Choroid plexus epithelial cell (primary cell): ENCODE measurements at regions not wholly inside any gene's neighbourhood (a gene's known extent, or its start where the extent isn't known, plus 50 kb on each side); places are given as distances from the start of the nearest gene placed in this dataset.

Source experiments
- DNase-seq: peaks from one replicate; pipeline ENCODE4 v3.0.0-alpha.2; 2010; ENCODE audit warnings: low read depth
- H3K4me3 ChIP-seq: 2 replicates; pipeline ENCODE4 v1.5.1; 2011; ENCODE audit warnings: low read depth, mild to moderate bottlenecking, control low read depth, low read length, moderate library complexity
- CTCF ChIP-seq: conservative IDR thresholded peaks from 2 replicates; pipeline ENCODE4 v1.5.1; 2011; ENCODE audit warnings: low read depth, mild to moderate bottlenecking, control low read depth, inconsistent platforms, low read length, moderate library complexity

DNA sequence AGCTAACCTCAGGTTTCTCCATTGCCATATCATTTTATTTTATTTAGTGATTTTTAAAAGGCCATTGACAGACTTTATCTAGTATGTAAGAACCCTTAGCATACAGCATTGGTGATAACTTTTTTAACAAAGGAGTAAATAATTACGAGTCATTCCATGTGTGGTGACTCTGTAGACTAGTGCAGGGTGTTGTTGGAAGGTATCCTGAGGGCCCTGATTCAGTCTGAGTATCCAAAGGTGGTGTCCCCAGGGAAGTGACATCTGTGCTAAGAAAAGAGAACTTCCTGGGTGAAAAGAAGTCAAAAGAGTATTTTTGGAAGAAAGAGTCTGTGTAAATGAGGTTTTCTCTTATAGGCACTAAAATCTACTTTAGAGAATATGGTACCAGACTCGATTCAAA, 308.4 kb downstream of the C7orf25 start:
- no peak for DNase-seq
- H3K4me3 ChIP-seq = no peak overlapping the region
- TF ChIP-seq CTCF = no peak

GRCh38 chr7:42597300-42597699, 314.6 kb downstream of the C7orf25 start:
- DNase-seq = no peak
- no peak overlapping the region for H3K4me3 ChIP-seq
- TF ChIP-seq CTCF = no peak

DNA sequence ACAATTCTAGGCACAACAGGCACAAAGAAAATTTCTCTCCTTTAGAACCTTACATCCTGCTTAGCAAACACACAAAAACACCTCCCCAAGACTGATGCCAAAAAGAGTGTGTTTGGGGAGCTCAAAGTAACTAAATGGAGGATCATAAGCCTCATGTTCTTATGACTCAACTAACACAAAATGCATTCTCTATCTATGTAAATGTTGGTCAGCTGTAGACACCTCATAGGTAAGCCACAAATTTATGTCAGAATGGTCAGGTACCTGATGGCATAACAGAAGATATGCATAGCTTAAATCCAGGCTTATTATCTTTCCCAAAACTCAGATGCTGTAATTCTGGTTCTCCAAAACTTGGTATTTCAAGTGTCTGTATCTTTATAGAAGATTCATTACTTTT, 315.1 kb downstream of the C7orf25 start:
- no peak for DNase-seq
- TF ChIP-seq CTCF = no peak
- no peak overlapping the region for H3K4me3 ChIP-seq

DNA sequence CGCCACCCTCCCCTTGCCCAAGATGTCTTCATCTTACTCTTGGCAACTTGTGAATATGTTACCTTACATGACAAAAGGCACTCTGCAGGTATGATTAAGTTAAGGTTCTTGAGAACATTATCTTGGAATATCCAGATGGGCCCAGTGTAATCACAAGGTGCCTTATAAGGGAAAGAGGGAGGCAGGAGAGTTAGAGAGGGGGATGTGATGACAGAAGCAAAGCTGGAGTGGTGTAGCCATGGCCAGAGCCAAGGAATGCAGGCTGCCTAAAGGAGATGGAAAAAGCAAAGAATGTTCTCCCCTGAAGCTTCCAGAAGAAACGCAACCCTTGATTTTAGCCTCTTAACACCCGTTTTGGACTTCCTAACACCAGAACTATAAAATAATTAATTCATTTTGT, 318.0 kb downstream of the C7orf25 start:
- no peak for DNase-seq
- no peak for TF ChIP-seq CTCF

GRCh38 chr7:42590771-42591310, 321.0 kb downstream of the C7orf25 start:
- H3K4me3 ChIP-seq = no peak overlapping the region
- DNase-seq = no peak
- no peak for TF ChIP-seq CTCF

More for the DNA sequence above, 318.0 kb downstream of the C7orf25 start:
- H3K4me3 ChIP-seq = no peak overlapping the region

GRCh38 chr7:42588876-42589275, 323.0 kb downstream of the C7orf25 start:
- no peak overlapping the region for H3K4me3 ChIP-seq
- DNase-seq = no peak
- no peak for TF ChIP-seq CTCF

DNA sequence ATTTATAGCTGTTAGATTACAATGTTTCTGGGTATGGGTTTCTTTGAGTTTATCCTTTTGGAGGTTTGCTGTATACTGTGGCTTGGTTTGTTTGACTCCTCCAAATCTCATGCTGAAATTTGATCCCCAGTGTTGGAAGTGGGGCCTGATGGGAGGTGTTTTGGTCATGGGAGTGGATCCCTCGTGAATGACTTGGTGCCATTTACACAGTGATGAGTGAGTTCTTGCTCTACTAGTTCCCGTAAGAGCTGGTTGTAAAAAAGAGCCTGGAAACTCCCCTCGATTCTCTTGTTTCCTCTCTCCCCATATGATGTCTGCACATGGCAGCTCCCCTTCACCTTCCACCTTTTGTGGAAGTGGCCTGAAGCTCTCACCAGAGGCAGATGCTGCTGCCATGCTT, 324.1 kb downstream of the C7orf25 start:
- H3K4me3 ChIP-seq = no peak overlapping the region
- TF ChIP-seq CTCF = no peak
- no peak for DNase-seq
